Activated CD4-positive, alpha-beta memory T cell treated with anti-CD3 and anti-CD28 coated beads, Interleukin-2, amount 10 ng/mL, durations not matched to agents 7 days and 5 days (primary cell): ENCODE measurements at regions not wholly inside any gene's neighbourhood (a gene's known extent, or its start where the extent isn't known, plus 50 kb on each side); places are given as distances from the start of the nearest gene placed in this dataset.
"Not testable (repeated sequence)": the region's sequence is repeated elsewhere in the genome, so short reads cannot be mapped to it uniquely, and the experiment has no call there.

ENCODE experiments used
- CTCF ChIA-PET: fragments of 350-600 bp; sonication (Branson Sonifier 250); formaldehyde crosslinking; loops from one replicate; lab custom pipeline; 2021; ENCODE audit warnings: antibody characterized with exemption, inconsistent platforms; lab: Charles Lee
- POLR2A ChIA-PET: fragments of 350-600 bp; sonication (Branson Sonifier 250); formaldehyde crosslinking; loops from one replicate; lab custom pipeline; 2021; ENCODE audit warnings: antibody characterized with exemption; lab: Charles Lee
- DNase-seq: peaks from one replicate; pipeline ENCODE4 v3.0.0-alpha.2; 2020
- H3K27ac Mint-ChIP-seq: one replicate; pipeline ENCODE4 v1.8.0; 2021; ENCODE audit warnings: mild to moderate bottlenecking, mixed read lengths
- H3K27me3 Mint-ChIP-seq: one replicate; pipeline ENCODE4 v1.8.0; 2021; ENCODE audit warnings: mixed read lengths
- H3K36me3 Mint-ChIP-seq: one replicate; pipeline ENCODE4 v1.8.0; 2021; ENCODE audit warnings: low read depth, mixed read lengths
- H3K4me1 Mint-ChIP-seq: one replicate; pipeline ENCODE4 v1.8.0; 2021; ENCODE audit warnings: mixed read lengths
- H3K4me3 Mint-ChIP-seq: one replicate; pipeline ENCODE4 v1.8.0; 2021; ENCODE audit warnings: mild to moderate bottlenecking, mixed read lengths
- H3K9me3 Mint-ChIP-seq: one replicate; pipeline ENCODE4 v1.8.0; 2021; ENCODE audit warnings: mixed read lengths

DNA sequence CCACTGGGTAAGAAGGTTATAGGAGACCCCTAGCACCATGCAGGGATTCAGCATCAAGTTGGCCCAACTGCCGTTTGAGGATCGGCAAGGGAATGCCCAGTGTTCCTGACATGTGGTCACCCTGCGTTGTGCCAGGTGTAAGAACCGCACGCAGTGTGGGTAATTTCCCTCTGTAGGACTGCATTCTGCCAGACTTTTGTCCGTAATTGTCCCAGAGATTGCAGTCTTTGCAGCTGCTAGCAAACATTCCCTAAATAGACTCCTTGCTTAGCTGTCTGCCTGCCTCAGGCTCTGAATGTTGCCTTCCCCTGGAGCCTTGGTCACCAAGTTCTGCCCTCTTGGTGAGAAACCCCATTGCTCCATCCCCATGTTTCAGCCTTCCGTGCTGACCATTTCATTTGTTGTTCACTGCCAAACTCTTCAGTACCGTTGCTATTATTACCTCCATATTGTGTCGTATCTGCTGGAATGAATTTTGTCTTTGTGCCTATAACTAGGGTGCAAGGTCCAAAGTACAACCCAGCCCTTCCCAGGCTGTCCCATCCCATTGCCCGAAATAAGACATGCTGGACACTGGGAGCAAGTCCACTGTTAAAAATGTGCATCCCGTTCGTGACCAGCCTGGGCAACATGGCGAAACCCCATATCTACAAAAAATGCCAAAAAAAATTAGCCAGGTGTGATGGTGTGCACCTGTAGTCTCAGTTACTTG is 53.8 kb upstream of the USP9X start:
- Mint-ChIP-seq H3K27me3 (no peaks in the 10 kb centered on the region), H3K36me3 (no peaks in the 10 kb centered on the region), H3K9me3 (no peaks in the 10 kb centered on the region), H3K27ac (no peak overlapping the region), H3K4me3 (no peak overlapping the region), H3K4me1 (no peaks in the 10 kb centered on the region)
- ChIA-PET POLR2A (no interaction called here), CTCF (no interaction called here)
- DNase-seq, result no peak

DNA sequence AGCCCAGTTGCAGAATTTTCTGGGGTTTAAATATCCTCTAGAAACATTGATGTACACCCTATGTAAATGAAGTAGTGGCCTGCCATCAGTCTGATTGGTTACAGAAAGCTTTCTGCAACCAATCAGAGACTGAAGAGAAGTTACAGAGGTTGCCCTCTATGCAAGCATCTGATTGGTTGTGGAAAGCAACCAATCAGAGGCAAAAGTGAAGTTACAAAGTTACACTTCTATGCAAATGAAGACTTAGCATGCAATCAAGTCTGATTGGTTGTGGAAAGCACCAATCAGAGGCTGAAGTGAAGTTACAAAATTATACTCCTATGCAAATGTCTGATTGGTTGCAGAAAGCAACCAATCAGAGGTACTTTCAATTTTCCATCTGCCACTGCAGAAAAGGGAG is 51.9 kb upstream of the USP9X start:
- Mint-ChIP-seq H3K36me3 (no peaks in the 10 kb centered on the region), H3K9me3 (no peaks in the 10 kb centered on the region), H3K4me3 (no peak overlapping the region), H3K4me1 (no peaks in the 10 kb centered on the region), H3K27me3 (no peaks in the 10 kb centered on the region), H3K27ac (no peak overlapping the region)
- ChIA-PET POLR2A (no interaction called here), CTCF (no interaction called here)
- no peak for DNase-seq

DNA sequence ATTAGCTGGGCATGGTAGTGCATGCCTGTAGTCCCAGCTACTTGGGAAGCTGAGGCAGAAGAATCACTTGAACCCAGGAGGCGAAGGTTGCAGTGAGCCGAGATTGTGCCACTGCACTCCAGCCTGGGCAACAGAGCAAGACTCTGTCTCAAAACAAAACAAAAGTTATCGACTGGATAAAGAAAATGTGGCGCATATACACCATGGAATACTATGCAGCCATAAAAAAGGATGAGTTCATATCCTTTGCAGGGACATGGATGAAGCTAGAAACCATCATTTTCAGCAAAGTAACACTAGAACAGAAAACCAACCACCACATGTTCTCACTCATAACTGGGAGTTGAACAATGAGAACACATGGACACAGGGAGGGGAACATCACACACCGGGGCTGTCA is 50.3 kb upstream of the USP9X start:
- H3K4me3 Mint-ChIP-seq, H3K27ac Mint-ChIP-seq, DNase-seq, H3K27me3 Mint-ChIP-seq, H3K9me3 Mint-ChIP-seq, POLR2A ChIA-PET, CTCF ChIA-PET, H3K4me1 Mint-ChIP-seq, H3K36me3 Mint-ChIP-seq: not testable (repeated sequence)
